ENCODE measurements at regions not wholly inside any gene's neighbourhood (a gene's known extent, or its start where the extent isn't known, plus 50 kb on each side); places are given as distances from the start of the nearest gene placed in this dataset.

DNA sequence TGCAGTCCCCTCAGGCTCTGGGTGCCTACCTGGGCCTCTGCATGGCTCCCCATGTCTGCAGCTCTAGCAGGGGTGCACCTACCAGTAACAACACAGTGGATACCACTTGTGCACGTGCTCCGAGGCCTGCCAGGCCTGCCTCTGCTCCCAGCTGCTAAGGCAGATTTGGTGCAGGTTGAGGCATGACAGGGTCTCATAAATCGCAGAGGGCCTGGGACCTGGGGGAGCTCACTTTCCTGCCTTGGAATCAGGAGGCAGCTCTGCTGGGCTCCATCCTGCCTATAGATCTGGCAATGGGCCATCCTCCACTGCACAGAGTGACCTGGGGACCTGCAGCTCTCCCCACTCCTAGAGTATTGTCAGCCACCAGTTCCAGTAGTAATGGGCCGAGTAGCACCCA lies 121.9 kb upstream of the CXCL14 start:
- no peak for DNase-seq

- no peak for DNase-seq
These were observed 119.2 kb upstream of the CXCL14 start for GRCh38 chr5:135697959-135698345.

GRCh38 chr5:135697251-135697958 lies 118.6 kb upstream of the CXCL14 start:
- DNase-seq = no peak

GRCh38 chr5:135696317-135696716 lies 117.5 kb upstream of the CXCL14 start:
- DNase-seq = no peak

GRCh38 chr5:135695656-135696313 lies 117.0 kb upstream of the CXCL14 start:
- DNase-seq = no peak

- no peak for DNase-seq
These were observed 116.1 kb upstream of the CXCL14 start for GRCh38 chr5:135694906-135695305.

DNA sequence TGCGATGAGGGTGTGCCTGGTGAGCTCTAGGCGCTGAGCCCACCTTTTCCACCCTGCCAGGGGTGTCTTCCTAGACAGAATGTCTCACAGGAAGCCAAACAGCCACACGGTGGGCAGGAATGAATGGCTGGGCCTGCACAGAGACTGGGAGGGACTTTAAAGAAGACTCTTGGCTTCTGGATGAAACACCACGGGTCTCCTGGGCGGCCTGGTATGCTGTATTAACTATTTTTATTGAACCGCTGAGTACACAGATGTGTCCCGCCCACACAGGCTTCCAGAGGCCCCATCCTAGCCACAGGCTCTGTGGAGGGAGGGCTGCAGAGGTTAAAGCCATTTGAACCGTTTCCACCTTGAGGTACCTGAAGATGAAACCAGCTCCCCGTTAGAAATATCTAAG lies 115.2 kb upstream of the CXCL14 start:
- DNase-seq = no peak

GRCh38 chr5:135693371-135693955 lies 114.7 kb upstream of the CXCL14 start:
- no peak for DNase-seq

- DNase-seq = no peak
These were observed 112.3 kb upstream of the CXCL14 start for GRCh38 chr5:135691044-135691443.

- no peak for DNase-seq
These were observed 111.7 kb upstream of the CXCL14 start for GRCh38 chr5:135690466-135690865.

- DNase-seq = no peak
These were observed 110.7 kb upstream of the CXCL14 start for GRCh38 chr5:135689506-135689905.

GRCh38 chr5:135688385-135688784 lies 109.6 kb upstream of the CXCL14 start:
- no peak for DNase-seq

GRCh38 chr5:135683189-135683588 lies 104.4 kb upstream of the CXCL14 start:
- no peak for DNase-seq

GRCh38 chr5:135680713-135681112 lies 101.9 kb upstream of the CXCL14 start:
- DNase-seq = no peak

- no peak for DNase-seq
These were observed 100.0 kb upstream of the CXCL14 start for GRCh38 chr5:135678640-135679268.

DNA sequence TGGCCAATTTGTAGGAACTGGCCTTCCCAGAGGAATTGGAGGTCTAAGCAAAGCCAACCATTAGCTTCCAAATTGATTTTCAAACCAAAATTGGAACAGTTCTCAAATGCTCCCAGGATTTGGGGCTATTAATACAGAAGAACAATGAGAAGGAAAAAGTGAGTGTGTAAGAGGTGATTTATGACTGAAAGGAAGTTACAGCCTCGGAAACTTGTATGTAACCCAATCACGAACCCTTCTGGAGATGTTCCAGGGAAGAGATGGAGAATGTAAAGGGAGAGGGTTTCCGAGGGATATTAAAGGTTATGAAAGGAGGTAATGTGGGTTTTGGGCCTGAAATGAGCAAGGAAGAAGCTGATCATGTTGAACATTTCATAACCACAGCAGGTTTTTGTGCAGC lies 93.2 kb upstream of the CXCL14 start:
- no peak for DNase-seq

GRCh38 chr5:135671052-135671705 lies 92.4 kb upstream of the CXCL14 start:
- DNase-seq = no peak

DNA sequence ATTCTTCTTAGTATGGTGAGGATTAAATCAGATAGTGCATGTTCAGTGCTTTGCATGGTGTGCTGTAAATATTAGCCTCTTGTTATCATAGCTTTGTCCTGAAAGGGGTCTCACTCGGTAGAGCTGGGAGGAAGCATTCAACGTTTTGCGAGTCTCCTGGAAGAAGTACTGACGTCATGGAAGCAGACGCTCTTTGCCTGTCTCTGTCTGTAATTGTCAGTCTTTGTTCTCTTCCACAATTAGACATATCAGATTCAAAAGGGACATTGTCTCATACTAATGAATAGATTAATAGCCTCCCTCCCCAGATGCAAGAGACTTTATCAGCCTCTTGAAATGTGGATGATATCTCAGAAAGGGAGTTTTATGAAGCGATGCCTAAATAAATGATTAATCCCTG lies 91.8 kb upstream of the CXCL14 start:
- DNase-seq = no peak

- no peak for DNase-seq
These were observed 90.6 kb upstream of the CXCL14 start for GRCh38 chr5:135669416-135669815.

GRCh38 chr5:135667673-135668072 lies 88.9 kb upstream of the CXCL14 start:
- no peak for DNase-seq

- no peak for DNase-seq
These were observed 88.4 kb upstream of the CXCL14 start for GRCh38 chr5:135667204-135667603.

- DNase-seq = no peak
These were observed 83.9 kb upstream of the CXCL14 start for GRCh38 chr5:135662683-135663082.

DNA sequence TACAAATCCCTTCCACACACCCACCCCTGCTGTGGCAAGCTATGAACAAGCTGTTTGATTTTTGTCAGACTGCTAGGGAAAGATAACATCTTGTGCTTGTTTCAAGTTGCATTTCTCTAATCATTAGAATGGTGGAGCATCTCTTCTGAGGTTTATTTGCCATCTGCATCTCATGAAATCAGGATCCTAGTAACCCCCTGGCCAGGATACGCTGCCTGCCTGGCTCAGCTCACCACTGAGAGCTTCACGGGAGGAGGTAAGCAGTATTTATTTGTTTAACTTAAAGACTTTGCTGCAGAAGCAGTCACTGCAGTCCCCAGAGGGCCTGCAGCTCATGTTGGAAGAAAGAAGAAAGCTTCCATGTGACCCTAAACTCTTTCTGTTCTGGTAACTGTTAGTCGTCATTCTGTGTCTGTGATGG lies 83.3 kb upstream of the CXCL14 start:
- DNase-seq = peak; percentile 23

All from fibroblast of skin of scalp (primary cell).